SHP77 (cell line): ENCODE measurements at regions not wholly inside any gene's neighbourhood (a gene's known extent, or its start where the extent isn't known, plus 50 kb on each side); places are given as distances from the start of the nearest gene placed in this dataset.

ENCODE experiments used
- DNase-seq, 2 experiments: peaks; one replicate each; lab custom pipeline; 2025; lab: John Stamatoyannopoulos, UW

- no peak for DNase-seq
Observed at GRCh38 chr14:104439625-104440024, 139.9 kb upstream of the C14orf180 start.

GRCh38 chr14:104440297-104440956 is 139.1 kb upstream of the C14orf180 start:
- no peak for DNase-seq

- no peak for DNase-seq
Observed at GRCh38 chr14:104441275-104442106, 138.1 kb upstream of the C14orf180 start.

- no peak for DNase-seq
Observed at GRCh38 chr14:104442107-104442551, 137.4 kb upstream of the C14orf180 start.

- DNase-seq = no peak
Observed at GRCh38 chr14:104442631-104443390, 136.8 kb upstream of the C14orf180 start.

GRCh38 chr14:104443391-104444158 is 136.0 kb upstream of the C14orf180 start:
- no peak for DNase-seq

GRCh38 chr14:104444159-104445030 is 135.2 kb upstream of the C14orf180 start:
- DNase-seq = no peak

- DNase-seq = no peak
Observed at GRCh38 chr14:104445086-104445485, 134.5 kb upstream of the C14orf180 start.

GRCh38 chr14:104445832-104446381 is 133.7 kb upstream of the C14orf180 start:
- no peak for DNase-seq

- DNase-seq = no peak
Observed at GRCh38 chr14:104446611-104447010, 133.0 kb upstream of the C14orf180 start.

- DNase-seq = no peak
Observed at GRCh38 chr14:104447750-104448149, 131.8 kb upstream of the C14orf180 start.

- DNase-seq = no peak
Observed at GRCh38 chr14:104448321-104448720, 131.2 kb upstream of the C14orf180 start.

GRCh38 chr14:104448721-104449120 is 130.8 kb upstream of the C14orf180 start:
- no peak for DNase-seq

GRCh38 chr14:104450811-104451401 is 128.7 kb upstream of the C14orf180 start:
- no peak for DNase-seq

GRCh38 chr14:104451474-104451873 is 128.1 kb upstream of the C14orf180 start:
- DNase-seq = no peak

- no peak for DNase-seq
Observed at GRCh38 chr14:104458845-104459244, 120.7 kb upstream of the C14orf180 start.

GRCh38 chr14:104460791-104461651 is 118.5 kb upstream of the C14orf180 start:
- DNase-seq = no peak

- no peak for DNase-seq
Observed at GRCh38 chr14:104461676-104462449, 117.7 kb upstream of the C14orf180 start.
